Neural progenitor cell (in vitro differentiated cells): ENCODE measurements at regions not wholly inside any gene's neighbourhood (a gene's known extent, or its start where the extent isn't known, plus 50 kb on each side); places are given as distances from the start of the nearest gene placed in this dataset.
A peak's percentile ranks its signal among the peaks of the same experiment; 100 is the strongest.

Source experiments
- DNase-seq: peaks from one replicate; pipeline ENCODE4 v3.0.0-alpha.2; 2016; ENCODE audit warnings: low spot score
- H2AFZ ChIP-seq: fragments of 200-600 bp; sonication (generic); replicated peaks from 2 replicates; pipeline ENCODE4 v1.6.1; 2016; ENCODE audit warnings: antibody characterized with exemption
- H3F3A ChIP-seq: fragments of 200-600 bp; sonication (generic); 2 replicates; pipeline ENCODE4 v1.6.1; 2016; ENCODE audit warnings: antibody characterized with exemption, low read depth
- H3K27ac ChIP-seq: fragments of 200-600 bp; sonication (generic); 2 replicates; pipeline ENCODE4 v1.5.1; 2016; ENCODE audit warnings: mild to moderate bottlenecking
- H3K27me3 ChIP-seq: fragments of 200-600 bp; sonication (generic); 2 replicates; pipeline ENCODE4 v1.6.1; 2016; ENCODE audit warnings: mild to moderate bottlenecking, moderate library complexity
- H3K36me3 ChIP-seq: fragments of 200-600 bp; sonication (generic); 2 replicates; pipeline ENCODE4 v1.5.1; 2016
- H3K4me1 ChIP-seq: fragments of 200-600 bp; sonication (generic); 2 replicates; pipeline ENCODE4 v1.6.1; 2016; ENCODE audit warnings: mixed run types
- H3K4me2 ChIP-seq: fragments of 200-600 bp; sonication (generic); 2 replicates; pipeline ENCODE4 v1.6.1; 2016
- H3K4me3 ChIP-seq: fragments of 200-600 bp; sonication (generic); 2 replicates; pipeline ENCODE4 v1.5.1; 2016
- H3K79me2 ChIP-seq: fragments of 200-600 bp; sonication (generic); 2 replicates; pipeline ENCODE4 v1.6.1; 2016; ENCODE audit warnings: low read depth
- H3K9ac ChIP-seq: fragments of 200-600 bp; sonication (generic); 2 replicates; pipeline ENCODE4 v1.6.1; 2016
- H3K9me3 ChIP-seq: fragments of 200-600 bp; sonication (generic); 2 replicates; pipeline ENCODE4 v1.5.1; 2016; ENCODE audit warnings: low read depth
- H4K20me1 ChIP-seq: fragments of 200-600 bp; sonication (generic); 2 replicates; pipeline ENCODE4 v1.6.1; 2016; ENCODE audit warnings: low read depth
- H3K27ac Mint-ChIP-seq: 3 replicates; pipeline ENCODE4 v1.8.0; 2021; ENCODE audit warnings: mixed read lengths
- H3K27me3 Mint-ChIP-seq: 2 replicates; pipeline ENCODE4 v1.8.0; 2022; ENCODE audit warnings: low read depth, mild to moderate bottlenecking, inconsistent platforms, moderate library complexity, mixed read lengths; ENCODE audit not compliant: insufficient read depth
- H3K36me3 Mint-ChIP-seq: 3 replicates; pipeline ENCODE4 v1.8.0; 2021; ENCODE audit warnings: mixed read lengths
- H3K4me1 Mint-ChIP-seq: 3 replicates; pipeline ENCODE4 v1.8.0; 2021; ENCODE audit warnings: mixed read lengths
- H3K4me3 Mint-ChIP-seq: 3 replicates; pipeline ENCODE4 v1.8.0; 2021; ENCODE audit warnings: mild to moderate bottlenecking, moderate library complexity, mixed read lengths
- H3K9me3 Mint-ChIP-seq: 3 replicates; pipeline ENCODE4 v1.8.0; 2020; ENCODE audit warnings: mixed read lengths
- EZH2 ChIP-seq: fragments of 200-600 bp; sonication (generic); IDR thresholded peaks from 2 replicates; pipeline ENCODE4 v1.6.1; 2017; ENCODE audit warnings: antibody characterized with exemption, mild to moderate bottlenecking, moderate library complexity
- EZH2phosphoT487 ChIP-seq: fragments of 200-600 bp; sonication (generic); IDR thresholded peaks from 2 replicates; pipeline ENCODE4 v1.6.1; 2017; ENCODE audit warnings: antibody characterized with exemption
- TF ChIP-seq, protein P1 (sequence below): fragments of 200-600 bp; sonication (generic); IDR thresholded peaks from 2 replicates; pipeline ENCODE4 v1.5.1; 2017; ENCODE audit warnings: antibody characterized with exemption, mild to moderate bottlenecking

DNA sequence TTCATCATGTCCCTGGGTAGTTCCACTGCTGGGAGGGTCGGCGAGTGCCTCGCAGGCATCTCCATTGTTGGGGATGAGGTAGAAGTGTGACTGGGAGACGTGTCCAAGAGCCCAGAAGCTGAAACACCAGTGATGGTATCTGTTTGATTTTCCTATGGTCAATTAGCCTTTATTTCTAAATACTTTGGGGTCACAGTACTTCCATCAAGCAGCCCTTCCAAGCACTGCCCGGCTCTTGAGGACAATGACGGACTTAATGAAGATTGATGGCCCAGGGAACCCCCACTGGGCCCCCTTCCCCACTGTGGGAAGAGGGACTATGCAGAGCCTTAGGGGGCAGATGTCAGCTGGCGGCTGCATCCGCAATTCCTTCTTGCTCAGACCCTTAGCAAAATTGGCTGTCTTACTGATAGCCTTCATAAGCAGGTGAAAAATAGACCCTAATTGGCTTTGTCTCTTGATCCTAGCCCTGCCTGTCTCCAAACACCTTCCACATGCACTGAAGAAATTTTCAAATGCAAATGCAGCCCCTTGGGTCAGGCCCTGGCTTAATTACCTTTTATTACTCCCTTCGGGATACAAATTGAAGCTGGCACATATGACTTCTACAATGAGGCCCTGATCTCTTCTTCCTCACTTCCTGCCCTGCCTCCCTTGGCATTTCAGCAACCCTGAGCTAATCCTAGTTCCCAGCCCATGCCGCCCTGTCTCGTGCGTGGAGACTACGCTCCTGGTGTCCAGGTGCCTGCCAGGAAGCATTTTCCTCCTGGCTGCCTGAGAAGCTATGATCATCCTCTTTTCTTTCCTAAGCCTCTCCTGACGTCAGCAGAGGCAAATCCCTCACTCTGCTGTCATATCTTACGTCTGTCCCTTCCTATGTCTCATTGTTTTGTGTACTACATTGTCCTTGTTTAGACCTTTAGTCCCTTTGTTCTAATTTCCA lies 124.5 kb upstream of the GDF10 start:
- peak overlapping the region; percentile 64 for H3K27ac ChIP-seq
- H3K4me1 Mint-ChIP-seq = peaks cover 24% of the 10 kb centered on the region
- H2AFZ ChIP-seq = no peak overlapping the region
- H3K27me3 ChIP-seq = no peaks in the 10 kb centered on the region
- H3K9me3 ChIP-seq = no peaks in the 10 kb centered on the region
- H3K36me3 ChIP-seq = no peaks in the 10 kb centered on the region
- H3K36me3 Mint-ChIP-seq = no peaks in the 10 kb centered on the region
- peaks cover 5% of the 10 kb centered on the region for H3K9me3 Mint-ChIP-seq
- H3K4me3 ChIP-seq = peak overlapping the region; percentile 9
- H3F3A ChIP-seq = peaks cover 24% of the 10 kb centered on the region
- H3K79me2 ChIP-seq = no peaks in the 10 kb centered on the region
- H3K27ac Mint-ChIP-seq = peak overlapping the region; percentile 21
- TF ChIP-seq EZH2phosphoT487 (no peak), EZH2 (no peak)
- TF ChIP-seq, protein P1, sequence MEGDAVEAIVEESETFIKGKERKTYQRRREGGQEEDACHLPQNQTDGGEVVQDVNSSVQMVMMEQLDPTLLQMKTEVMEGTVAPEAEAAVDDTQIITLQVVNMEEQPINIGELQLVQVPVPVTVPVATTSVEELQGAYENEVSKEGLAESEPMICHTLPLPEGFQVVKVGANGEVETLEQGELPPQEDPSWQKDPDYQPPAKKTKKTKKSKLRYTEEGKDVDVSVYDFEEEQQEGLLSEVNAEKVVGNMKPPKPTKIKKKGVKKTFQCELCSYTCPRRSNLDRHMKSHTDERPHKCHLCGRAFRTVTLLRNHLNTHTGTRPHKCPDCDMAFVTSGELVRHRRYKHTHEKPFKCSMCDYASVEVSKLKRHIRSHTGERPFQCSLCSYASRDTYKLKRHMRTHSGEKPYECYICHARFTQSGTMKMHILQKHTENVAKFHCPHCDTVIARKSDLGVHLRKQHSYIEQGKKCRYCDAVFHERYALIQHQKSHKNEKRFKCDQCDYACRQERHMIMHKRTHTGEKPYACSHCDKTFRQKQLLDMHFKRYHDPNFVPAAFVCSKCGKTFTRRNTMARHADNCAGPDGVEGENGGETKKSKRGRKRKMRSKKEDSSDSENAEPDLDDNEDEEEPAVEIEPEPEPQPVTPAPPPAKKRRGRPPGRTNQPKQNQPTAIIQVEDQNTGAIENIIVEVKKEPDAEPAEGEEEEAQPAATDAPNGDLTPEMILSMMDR = no peak
- no peaks in the 10 kb centered on the region for H3K27me3 Mint-ChIP-seq
- peak overlapping the region; percentile 52 for H3K4me3 Mint-ChIP-seq
- H3K9ac ChIP-seq = no peak overlapping the region
- H3K4me1 ChIP-seq = peaks cover 20% of the 10 kb centered on the region
- H3K4me2 ChIP-seq = peak overlapping the region; percentile 67
- DNase-seq = peak; percentile 80
- H4K20me1 ChIP-seq = peaks cover 7% of the 10 kb centered on the region

DNA sequence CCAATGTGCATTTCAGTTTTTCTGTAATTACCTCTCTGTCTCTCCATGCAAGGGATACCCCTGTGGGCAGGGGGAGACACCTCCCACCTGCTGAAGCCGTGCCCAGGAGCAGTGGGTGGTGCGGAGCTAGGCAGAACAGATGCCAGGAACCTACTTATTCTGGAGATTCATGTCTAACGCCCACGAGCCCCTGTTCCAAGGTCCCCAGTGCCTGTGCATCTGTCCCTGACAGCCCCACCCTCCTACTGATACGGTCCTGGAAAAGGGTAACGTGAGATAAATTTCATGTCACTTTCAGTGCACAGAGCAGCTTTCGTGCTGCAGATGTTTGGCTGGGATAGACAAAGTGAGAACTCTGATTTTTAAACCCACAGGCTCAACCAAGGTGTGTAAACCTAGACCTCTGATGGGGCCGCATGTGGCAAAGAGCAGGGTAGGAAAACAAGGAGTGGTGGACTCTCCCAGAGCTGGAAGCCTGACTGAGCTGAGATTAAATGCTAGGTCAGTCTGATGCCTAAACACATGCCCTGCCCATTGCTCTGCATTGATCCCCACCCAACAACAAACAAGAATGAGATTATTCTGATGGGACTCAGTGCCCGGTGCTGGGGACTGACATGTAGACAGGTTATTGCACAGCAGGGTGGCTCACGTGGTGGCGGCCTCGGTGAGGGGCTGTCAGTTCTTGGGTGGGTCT lies 123.6 kb upstream of the GDF10 start:
- Histone ChIP-seq H3F3A (peaks cover 29% of the 10 kb centered on the region), H3K9me3 (no peaks in the 10 kb centered on the region), H3K27me3 (no peaks in the 10 kb centered on the region), H2AFZ (no peak overlapping the region), H4K20me1 (peaks cover 7% of the 10 kb centered on the region), H3K4me1 (peaks cover 20% of the 10 kb centered on the region), H3K79me2 (no peaks in the 10 kb centered on the region), H3K27ac (peak overlapping the region; percentile 53), H3K36me3 (no peaks in the 10 kb centered on the region), H3K4me3 (no peak overlapping the region), H3K4me2 (peak overlapping the region; percentile 67), H3K9ac (no peak overlapping the region)
- H3K9me3 Mint-ChIP-seq = no peaks in the 10 kb centered on the region
- peaks cover 5% of the 10 kb centered on the region for H3K27me3 Mint-ChIP-seq
- H3K36me3 Mint-ChIP-seq = no peaks in the 10 kb centered on the region
- TF ChIP-seq EZH2phosphoT487 (no peak), EZH2 (no peak)
- H3K4me1 Mint-ChIP-seq = peaks cover 24% of the 10 kb centered on the region
- H3K27ac Mint-ChIP-seq = no peak overlapping the region
- DNase-seq = no peak
- H3K4me3 Mint-ChIP-seq = no peak overlapping the region

- Histone ChIP-seq H3F3A (peaks cover 29% of the 10 kb centered on the region), H3K9ac (no peak overlapping the region), H3K79me2 (no peaks in the 10 kb centered on the region), H3K36me3 (no peaks in the 10 kb centered on the region), H3K4me3 (no peak overlapping the region), H3K4me1 (peaks cover 20% of the 10 kb centered on the region), H4K20me1 (peaks cover 7% of the 10 kb centered on the region), H3K27ac (no peak overlapping the region), H2AFZ (no peak overlapping the region), H3K9me3 (no peaks in the 10 kb centered on the region), H3K27me3 (no peaks in the 10 kb centered on the region), H3K4me2 (no peak overlapping the region)
- no peak for DNase-seq
- TF ChIP-seq EZH2 (no peak), EZH2phosphoT487 (no peak)
- TF ChIP-seq, protein P1 = no peak
- Mint-ChIP-seq H3K27ac (no peak overlapping the region), H3K27me3 (peaks cover 5% of the 10 kb centered on the region), H3K9me3 (no peaks in the 10 kb centered on the region), H3K4me3 (no peak overlapping the region), H3K4me1 (peaks cover 24% of the 10 kb centered on the region), H3K36me3 (no peaks in the 10 kb centered on the region)
These were observed 122.8 kb upstream of the GDF10 start for GRCh38 chr10:47176903-47177868.
